ENCODE measurements at regions not wholly inside any gene's neighbourhood (a gene's known extent, or its start where the extent isn't known, plus 50 kb on each side); places are given as distances from the start of the nearest gene placed in this dataset.
A peak's percentile ranks its signal among the peaks of the same experiment; 100 is the strongest.

DNA sequence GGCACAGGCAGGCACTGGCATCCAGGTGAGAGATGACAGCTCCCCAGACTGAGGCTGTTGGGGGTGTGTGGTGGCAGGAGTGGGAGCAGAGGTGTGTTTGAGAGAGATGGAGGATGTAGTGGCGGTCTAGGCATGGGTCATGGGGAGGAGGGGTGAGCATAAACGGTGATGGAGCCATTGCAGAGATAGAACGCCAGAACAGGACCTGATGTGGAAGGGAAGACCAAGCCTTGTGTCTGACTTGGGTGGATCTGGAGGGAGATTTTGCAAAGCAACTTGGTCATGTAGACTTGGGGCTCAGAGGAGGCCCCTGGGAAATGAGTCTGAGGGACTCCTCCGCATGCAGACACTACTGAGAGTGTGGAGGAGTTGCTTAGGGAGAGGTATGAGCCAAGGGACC is 50.0 kb upstream of the CLDN5 start:
- DNase-seq (ENCODE audit: low read depth in 2 of 2) = no peak

DNA sequence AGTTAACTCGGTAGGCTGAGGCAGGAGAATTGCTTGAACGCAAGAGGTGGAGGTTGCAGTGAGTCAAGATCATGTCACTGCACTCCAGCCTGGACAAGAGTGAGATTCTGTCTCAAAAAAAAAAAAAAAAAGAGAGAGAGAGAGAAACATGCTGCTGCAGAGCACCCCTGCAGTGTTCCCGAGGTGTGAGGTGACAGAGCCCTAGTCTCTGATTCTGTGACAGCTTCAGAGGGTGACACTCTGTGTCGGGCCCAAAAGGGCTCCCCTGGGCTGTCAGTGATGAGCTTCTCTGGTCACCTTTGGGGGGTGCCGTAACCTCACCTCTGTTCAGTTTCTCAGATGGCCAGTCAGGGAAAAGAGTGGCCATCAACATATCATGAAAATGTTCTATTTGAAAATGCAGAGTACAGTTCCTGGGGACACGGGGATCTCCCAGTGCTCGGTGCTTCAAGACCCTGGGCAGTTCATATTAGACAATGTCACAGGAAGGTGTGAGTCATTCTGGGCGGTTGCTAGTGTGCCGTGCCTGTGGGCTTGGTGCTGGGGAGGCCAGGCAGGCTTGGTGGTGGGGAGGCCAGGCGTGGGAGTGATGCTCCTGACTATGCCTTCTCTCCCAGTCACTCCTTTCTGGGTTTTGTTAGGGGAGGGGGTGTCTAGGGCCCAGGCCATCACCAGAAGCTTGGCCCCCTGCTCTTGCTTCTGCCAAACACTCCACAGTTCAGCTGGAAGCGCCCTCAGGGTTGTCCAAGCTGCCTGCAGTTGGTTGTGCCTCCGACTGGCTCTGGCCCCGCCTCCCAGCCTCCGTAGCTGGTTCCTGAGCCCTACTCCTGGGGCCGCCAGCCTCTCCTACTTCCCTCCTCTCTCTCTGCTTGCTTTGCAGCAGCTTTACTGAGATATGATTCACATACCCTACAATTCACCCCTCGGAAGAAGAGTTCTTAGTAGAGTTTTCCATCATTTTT is 52.5 kb upstream of the CLDN5 start:
- DNase-seq (ENCODE audit: low read depth in 2 of 2) = peak; percentile 86 to 94

DNA sequence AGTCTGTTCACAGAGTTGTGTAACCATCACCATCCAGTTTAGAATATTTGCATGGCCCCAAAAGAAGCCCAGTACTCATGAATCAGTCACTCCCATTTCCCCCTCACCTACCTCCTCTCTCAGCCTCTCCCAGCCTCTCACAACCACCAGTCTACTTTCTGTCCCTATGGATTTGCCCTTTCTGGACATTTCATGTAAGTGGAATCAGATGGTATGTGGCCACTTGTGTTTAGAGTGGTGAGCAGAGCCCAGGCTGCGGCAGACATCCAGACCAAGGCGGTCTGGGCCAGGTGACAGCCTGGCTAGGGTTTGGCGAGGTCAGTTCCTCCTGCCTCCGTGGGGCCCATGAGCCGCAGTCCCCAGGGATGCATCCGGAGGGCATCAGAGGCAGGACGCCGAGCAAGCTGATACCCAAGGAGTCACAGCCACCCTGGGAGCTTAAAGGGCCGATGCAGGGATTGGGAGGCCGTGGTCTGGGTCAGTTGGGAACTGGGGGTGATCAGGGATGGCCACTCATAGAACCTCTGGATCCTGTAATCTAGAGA is 53.3 kb upstream of the CLDN5 start:
- no peak for DNase-seq (ENCODE audit: low read depth in 2 of 2)

DNA sequence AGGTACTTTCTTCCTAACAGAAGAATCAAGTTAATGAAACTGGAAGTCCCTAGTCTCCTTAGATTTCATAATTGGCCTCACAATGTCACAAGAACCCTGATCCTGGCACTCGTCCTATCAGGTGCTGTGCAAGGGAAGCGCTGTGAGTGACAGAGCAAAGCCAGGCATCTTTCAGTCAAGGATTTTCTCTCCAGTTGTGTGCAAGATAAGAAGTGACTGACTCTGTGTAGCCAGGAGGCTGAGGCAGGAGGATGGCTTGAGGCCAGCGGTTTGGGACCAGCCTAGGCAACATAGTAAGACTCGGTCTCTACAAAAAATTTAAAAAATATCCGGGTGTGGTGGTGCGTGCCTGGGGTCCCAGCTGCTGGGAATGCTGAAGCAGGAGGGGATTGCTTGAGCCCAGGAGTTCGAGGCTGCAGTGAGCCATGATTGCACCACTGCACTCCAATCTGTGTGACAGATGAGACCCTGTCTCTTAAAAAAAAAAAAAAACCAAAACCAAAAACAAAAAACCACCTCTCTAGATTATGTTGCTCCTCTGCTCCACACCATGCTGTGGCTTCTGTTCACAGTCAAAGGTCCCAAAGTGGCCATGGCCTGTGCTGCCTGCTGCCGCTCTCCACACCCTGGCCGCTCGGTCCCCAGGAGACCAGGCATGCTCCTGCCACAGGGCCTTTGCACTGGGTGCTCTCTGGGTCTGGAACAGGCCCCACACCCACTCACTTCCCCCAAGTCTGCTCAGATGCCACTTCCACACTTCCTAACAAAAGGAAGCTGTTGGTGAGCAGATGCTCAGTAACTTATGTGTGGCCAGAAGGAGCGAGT is 54.2 kb upstream of the CLDN5 start:
- no peak for DNase-seq (ENCODE audit: low read depth in 2 of 2)

DNA sequence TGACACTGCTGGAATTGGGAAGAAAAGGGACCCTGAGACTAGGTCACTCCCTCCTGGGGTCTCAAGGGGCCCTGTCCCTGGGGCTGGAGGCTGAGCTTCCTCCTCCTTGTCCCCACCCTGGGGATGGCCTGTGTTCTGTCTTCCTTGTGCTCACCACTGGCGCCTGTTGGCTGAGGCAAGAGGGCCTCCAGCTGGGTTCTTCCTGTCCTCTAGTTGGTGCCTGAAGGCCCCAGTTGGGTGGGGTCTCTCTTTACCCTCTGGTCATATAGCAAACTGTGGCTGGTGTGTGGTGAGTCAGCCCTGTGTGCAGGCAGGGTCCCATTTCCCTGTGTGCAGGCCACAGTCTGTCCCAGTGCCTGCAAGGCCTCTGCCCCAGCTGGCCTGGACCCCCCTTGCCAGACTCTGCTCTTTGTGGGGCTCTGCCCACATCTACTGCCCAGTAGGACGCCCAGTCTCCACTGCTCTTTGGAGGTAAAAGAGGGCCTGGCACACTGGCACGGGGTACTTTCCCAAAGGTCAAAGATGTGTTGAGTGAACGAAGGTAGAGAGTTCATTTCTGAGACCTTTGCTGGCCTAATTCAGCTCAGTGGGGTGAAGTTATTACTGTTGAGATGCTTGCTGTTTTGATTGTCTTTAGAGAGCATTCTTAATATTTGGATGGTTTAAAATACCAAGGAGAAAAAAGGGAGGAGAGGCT is 55.1 kb upstream of the CLDN5 start:
- peak; percentile 28 to 55 for DNase-seq (ENCODE audit: low read depth in 2 of 2)

DNA sequence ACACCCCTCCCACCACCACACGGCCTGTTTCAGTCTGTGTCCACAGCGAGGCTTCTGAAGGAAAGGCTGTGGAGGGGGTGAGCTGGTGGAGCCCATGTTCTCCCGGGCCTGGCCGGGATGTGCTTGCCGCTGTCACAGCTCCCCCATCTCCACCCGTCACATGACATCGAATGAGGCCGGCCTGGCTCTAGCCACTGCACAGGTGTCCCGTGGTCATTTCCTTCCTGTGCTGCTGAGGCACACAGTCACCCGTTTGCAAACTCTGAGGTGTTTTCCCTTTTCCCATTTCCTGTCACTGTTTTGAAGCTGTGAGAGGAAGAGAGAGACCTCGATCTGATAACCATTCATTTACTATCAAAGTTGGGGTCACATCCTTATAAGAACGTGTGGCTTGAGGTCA is 55.7 kb upstream of the CLDN5 start:
- DNase-seq (ENCODE audit: low read depth in 2 of 2) = peak; percentile 92 to 99

DNA sequence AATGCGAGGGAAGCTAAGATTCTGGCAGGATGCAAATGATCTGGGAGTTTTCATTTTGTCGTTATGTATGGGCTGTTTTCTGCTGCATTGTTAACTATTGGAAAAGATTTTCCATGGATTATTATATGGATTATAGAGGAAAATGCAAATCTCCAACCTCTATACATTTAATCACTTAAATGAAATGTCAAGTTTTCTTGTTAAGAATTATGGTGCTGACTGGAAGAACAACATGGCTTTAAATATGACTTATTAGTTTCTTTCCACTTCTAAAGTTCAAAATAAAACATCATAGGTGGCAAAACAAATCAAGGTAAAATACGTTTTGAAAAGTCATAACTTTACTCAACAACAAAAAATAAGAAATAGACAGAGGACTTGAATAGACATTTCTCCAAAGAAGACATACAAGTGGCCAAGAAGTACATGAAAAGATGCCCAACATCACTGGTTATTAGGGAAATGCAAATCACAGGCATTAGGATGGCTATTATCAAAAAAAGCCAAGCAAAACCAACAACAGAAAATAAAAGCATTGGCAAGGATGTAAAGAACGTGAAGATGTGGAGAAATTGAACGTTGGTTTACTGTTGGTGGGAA is 56.2 kb upstream of the CLDN5 start:
- no peak for DNase-seq (ENCODE audit: low read depth in 2 of 2)

DNA sequence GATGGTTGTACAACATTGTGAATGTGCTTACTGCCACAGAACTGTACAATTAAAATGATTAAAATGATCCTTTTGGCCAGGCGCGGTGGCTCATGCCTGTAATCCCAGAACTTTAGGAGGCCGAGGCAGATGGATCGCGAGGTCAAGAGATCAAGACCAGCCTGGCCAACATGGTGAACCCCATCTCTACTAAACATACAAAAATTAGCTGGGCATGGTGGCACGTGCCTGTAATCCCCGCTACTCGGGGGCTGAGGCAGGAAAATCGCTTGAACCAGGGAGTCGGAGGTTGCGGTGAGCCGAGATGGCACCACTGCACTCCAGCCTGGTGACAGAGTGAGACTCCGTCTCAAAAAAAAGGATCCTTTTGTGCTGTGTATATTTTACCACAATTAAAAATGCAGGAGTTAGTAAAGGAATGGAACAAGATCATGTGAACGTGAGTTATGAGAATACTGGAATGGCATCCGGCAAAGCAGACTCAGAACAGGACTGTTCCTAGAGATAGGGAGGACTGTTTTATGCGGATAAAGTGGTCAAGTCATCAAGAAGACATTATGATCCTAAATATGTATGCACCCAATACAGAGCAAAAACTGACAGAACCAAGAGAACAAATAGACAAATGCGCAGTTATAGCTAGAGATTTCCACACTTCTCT is 58.0 kb upstream of the CLDN5 start:
- no peak for DNase-seq (ENCODE audit: low read depth in 2 of 2)

DNA sequence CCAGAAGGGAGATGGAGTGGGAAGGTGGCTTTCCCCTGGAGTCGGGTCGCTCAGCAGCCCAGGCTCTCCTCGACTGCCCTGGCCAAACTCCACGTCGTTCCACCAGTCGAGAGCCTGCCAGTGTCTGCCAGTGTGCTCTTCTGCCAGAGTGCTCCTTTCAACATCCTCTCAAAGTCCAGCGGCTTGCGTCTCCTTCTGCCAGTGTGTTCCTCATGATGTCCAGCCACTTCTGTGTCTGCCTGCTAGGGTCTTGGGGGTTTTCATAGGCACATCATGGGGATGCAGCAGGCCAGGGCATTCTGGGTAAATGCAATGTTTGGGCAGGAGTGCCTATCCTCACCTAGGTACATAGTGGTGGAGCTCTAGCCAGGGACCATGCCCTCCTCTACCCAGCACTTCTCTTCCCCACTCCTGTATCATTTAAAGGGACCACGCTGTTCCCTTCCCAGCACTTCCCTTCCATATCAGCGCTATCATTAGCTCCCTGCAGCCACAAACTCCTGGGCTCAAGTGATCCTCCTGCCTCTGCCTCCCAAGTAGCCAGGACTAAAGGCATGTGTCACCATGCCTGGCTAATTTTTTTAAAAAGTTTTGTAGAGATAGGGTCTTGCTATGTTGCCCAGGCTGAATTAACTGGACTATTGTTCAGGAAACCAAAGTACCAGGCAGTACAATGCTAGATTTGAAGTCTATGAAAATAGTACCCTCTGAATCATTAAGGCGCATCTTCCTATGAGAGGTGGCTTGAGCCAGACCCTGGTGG is 62.9 kb upstream of the CLDN5 start:
- no peak for DNase-seq (ENCODE audit: low read depth in 2 of 2)

DNA sequence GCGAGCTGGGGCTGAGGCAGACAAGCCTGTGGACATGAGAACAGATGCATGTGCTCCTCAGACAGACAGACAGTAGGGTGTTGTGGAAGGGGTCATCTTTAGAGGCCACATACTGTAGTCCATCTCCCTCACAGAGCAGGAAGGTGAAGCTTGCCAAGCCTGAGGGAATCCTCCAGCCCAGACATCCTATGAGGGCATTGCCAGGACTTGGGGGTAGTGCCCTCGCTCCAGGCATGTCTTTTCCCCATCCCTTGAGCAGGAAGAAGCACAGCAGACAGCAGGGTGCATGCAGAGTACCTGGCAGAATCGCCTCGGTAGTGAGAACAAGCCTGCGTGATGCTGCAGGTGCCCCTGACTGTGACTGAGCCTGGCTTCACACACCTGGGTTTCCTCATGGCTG is 66.5 kb upstream of the CLDN5 start:
- no peak for DNase-seq (ENCODE audit: low read depth in 2 of 2)

DNA sequence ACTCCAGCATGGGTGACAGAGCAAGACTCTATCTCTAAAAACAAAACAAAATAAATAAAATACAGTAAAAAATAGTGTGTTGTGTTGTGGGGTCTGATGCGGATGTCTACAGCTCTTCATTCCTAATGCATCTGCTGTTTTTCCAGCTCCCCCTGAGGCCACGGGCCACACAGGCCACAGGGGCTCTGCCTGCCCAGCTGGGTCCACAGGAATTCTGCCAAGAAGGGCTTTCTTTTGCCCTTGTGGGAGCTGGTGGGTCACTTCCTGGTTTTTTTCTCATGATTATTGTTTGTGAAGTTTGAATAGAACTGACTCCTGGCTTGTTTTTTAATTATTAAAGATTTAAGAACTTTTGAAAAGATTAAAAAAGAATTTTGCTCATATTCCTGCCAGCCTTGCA is 67.4 kb upstream of the CLDN5 start:
- peak; percentile 46 to 55 for DNase-seq (ENCODE audit: low read depth in 2 of 2)

DNA sequence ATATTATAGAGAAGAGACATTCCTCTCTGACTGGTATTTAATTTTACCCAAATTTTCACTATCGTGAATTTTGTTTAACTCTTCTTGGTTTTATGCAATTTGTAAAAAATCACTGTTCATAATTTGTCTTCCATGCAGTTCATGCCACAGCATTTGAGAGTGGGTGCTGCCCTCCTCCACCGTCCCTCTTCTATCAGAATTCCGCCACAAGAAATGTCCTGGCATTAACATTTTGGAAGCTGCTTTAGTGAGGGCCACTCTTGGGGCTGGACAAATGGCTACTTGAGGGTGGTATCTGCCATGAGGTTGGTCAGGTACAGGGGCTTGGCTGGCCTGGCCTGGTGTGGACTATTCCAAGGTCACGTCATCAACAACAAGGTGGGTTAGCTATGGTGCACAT is 68.3 kb upstream of the CLDN5 start:
- DNase-seq (ENCODE audit: low read depth in 2 of 2) = no peak

DNA sequence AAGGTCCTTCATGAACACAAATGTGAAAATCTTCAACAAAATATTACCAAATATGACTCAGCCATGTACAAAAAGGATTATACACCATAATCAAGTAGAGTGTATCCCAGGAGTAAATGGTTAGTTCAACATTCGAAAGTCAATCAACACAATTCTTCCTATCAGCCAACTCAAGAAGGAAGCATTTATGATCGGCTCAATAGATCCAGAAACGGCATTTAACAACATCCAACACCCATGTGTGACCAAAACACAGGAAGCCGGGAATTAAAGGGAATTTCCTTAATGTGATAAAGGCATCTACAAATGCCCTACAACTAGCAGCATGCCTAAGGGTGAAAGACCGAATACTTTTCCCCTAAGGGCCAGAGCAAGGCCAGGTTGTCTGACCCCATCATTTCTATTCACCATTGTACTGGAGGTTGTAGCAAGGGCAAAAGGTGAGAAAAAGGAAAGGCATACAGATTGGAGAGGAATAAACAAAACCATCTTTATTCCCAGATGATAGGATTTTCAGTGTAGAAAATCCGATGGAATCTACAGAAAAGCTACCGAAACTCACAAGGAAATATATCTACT is 69.9 kb upstream of the CLDN5 start:
- DNase-seq (ENCODE audit: low read depth in 2 of 2) = peak in 1 of 2 donors; percentile 33

DNA sequence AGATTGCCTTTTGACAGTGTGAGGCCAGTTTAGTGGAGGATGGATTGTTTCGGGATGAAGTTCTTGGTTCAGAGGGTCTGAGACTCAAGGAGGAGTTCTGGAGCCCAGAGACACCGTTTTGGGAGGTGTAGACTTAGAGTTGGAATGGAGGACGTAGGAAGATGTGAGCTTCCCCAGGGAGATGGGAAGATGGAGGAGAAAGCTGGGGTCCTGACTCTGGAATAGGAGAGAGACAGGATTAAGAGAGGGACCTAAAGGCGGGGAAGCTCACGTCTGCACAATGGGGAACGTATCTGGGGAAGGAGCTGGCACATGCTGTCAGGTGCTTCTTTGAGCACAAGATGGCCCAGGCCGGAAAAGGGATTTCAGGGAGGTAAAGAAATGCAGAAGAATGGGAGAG is 71.3 kb upstream of the CLDN5 start:
- no peak for DNase-seq (ENCODE audit: low read depth in 2 of 2)

DNA sequence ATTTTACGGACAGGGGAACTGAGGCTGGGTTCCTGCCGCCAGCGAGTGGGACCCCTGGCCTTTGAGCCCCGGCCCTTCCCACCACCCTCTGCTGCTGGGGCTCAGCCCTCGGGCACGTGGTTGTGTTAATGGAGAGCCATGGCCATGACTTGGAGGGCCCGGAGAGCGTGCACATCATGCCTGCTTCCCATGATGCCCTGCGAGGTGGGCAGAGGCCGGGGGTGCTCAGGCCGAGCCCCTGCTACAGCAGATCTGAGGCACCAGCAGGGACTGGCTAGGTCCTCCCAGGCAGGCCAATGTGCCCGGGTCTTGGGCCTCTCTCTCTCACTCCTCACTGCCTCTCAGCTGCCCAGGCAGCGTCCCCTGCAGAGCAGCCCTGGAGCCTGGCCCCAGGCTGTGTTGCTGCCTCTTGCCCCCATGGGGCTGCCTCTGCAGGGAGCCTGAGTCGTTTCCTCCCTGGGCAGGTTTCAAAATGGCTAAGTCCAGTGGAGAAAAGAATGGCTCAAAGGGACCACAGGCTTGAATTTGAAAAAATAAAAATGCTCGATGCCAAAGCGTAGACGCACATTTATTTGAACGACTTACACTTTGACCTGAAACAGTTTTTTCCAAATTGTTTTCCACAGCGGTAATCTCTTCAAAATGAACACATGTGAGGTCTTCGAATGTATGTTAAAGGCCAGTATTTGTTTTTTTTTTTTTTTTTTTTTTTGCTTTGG is 72.6 kb upstream of the CLDN5 start:
- no peak for DNase-seq (ENCODE audit: low read depth in 2 of 2)

DNA sequence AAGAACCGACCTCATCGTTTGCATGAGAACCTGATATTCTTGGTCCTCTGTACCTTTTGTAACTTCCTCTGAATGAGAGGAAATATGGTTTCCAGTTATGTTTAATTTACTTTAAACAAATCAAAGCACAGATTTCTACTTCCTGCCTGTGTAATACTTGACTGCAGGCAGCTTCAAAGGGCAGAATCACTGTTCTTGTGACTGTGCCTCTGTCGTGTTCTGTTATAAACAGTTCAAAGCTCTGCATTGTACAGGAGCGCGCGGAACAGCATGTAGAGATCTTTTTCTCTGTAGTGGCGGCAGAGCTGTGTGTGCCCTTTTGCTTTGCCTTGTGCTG is 73.2 kb upstream of the CLDN5 start:
- peak; percentile 65 to 87 for DNase-seq (ENCODE audit: low read depth in 2 of 2)

DNA sequence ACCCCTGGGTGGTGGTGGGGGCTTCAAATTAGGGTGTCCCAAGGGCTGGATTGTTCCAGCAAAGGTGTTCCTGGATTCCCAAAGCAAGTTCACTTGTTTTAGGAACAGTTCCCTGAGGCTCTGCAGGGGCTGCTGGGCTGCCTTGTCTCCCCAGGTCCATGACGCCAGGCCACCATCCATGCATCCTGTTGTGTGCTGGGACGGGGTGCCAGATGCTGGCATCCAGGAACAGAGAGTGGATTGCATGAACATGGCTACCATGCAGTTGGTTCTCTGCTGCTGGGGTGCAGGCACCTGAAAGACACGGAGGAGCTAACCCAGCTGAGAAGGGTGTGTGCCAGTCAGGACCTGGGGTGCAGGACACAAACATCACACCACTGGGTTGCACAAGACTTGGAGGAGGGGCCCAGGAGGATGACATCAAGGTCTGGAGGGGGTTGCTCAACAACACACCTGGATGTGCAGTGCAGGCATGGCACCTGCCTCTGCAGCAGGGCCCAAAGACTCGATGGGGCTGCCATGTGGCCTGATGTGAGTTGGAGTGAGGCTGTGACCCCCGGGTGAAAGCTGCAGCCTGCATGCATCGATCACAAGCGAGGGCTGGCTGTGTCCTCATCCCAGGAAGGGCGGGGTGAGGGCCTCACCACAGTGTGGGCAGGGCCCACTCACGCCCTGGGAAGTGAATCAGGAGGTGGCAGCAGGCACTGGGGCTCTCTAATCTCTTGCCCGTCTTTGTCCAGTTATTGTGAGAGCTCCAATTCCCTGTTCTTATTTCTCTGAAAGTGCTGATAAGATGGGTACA is 74.0 kb upstream of the CLDN5 start:
- no peak for DNase-seq (ENCODE audit: low read depth in 2 of 2)

DNA sequence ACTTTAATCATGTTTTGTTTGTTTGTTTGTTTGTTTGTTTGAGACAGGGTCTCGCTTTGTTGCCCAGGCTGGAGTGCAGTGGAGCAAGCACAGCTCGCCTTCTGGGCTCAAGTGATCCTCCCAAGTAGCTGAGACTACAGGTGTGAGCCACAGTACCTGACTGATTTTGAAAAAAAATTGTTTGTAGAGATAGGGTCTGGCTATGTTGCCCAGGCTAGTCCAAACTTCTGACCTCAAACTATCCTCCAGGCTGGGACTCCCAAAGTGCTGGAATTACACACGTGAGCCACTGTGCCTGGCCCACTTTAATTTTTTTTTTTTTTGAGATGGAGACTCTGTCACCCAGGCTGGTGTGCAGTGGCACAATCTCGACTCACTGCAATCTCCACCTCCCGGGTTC is 74.8 kb upstream of the CLDN5 start:
- DNase-seq (ENCODE audit: low read depth in 2 of 2) = no peak
